Right cardiac atrium (tissue), 5 donors: ENCODE measurements at regions not wholly inside any gene's neighbourhood (a gene's known extent, or its start where the extent isn't known, plus 50 kb on each side); places are given as distances from the start of the nearest gene placed in this dataset.
"Not testable (repeated sequence)": the region's sequence is repeated elsewhere in the genome, so short reads cannot be mapped to it uniquely, and the experiment has no call there.

Experiments used
- ATAC-seq, 2 donors: fragments of 200-7000 bp; cut with Tn5 transposase; one replicate each; pipeline versions ENCODE4 v1.8.0 to v1.9.1; 2020; ENCODE audit warnings: moderate library complexity in 2 of 2, mild to moderate bottlenecking in 1 of 2
- DNase-seq, 3 donors: peaks; one replicate each; pipeline ENCODE4 v3.0.0-alpha.2; 2020
- H3K27ac ChIP-seq: one replicate; pipeline ENCODE4 v1.5.1; 2013; ENCODE audit warnings: mild to moderate bottlenecking, low read length, control low read depth, moderate library complexity
- H3K27me3 ChIP-seq: one replicate; pipeline ENCODE4 v1.6.1; 2013; ENCODE audit not compliant: control insufficient read depth, insufficient read depth
- H3K4me1 ChIP-seq: one replicate; pipeline ENCODE4 v1.6.1; 2013; ENCODE audit warnings: low read length; ENCODE audit not compliant: control insufficient read depth, insufficient read depth
- H3K4me3 ChIP-seq: one replicate; pipeline ENCODE4 v1.5.1; 2013; ENCODE audit warnings: low read length, control low read depth
- H3K9me3 ChIP-seq: one replicate; pipeline ENCODE4 v1.6.1; 2013; ENCODE audit warnings: low read length; ENCODE audit not compliant: control insufficient read depth
- WGBS: extraction: QIAGEN DNeasy Blood & Tissue Kit; methylation state at CpG from one replicate; pipeline ENCODE4 v1.1.7; 2013; 5-methylcytosine and 5-hydroxymethylcytosine counted together
- intact Hi-C, 4 donors: fragments of 100-400 bp; cut with DNase I; formaldehyde crosslinking; loops; one replicate each; pipeline versions ENCODE4 v1.11.0 to v1.14.0; 2022 to 2023
- donor health status: healthy with polysubstance abuse.
- donor health status: DM: no; HTN: yes; CAD: no.
- donor health status: DM: no; HTN: no; CAD: no.
- donor health status: DM: no; HTN: yes; CAD: no; lungs with severe emphysema.
- donor health status: DM: yes; HTN: yes; CAD: no.

- H3K27me3 ChIP-seq, H3K9me3 ChIP-seq, ATAC-seq, H3K4me3 ChIP-seq, intact Hi-C loops, DNase-seq, H3K27ac ChIP-seq, H3K4me1 ChIP-seq: not testable (repeated sequence)
- 52% methylated on average over 38 of the region's 38 CpGs for WGBS
These were observed 97.8 kb upstream of the FOXD4L5 start for GRCh38 chr9:65382701-65383318.
